NCI-H446 (cell line): ENCODE measurements at regions not wholly inside any gene's neighbourhood (a gene's known extent, or its start where the extent isn't known, plus 50 kb on each side); places are given as distances from the start of the nearest gene placed in this dataset.
"Not testable (repeated sequence)": the region's sequence is repeated elsewhere in the genome, so short reads cannot be mapped to it uniquely, and the experiment has no call there.

ENCODE experiments used
- DNase-seq, 2 experiments: peaks; one replicate each; lab custom pipeline; 2025; lab: John Stamatoyannopoulos, UW

DNA sequence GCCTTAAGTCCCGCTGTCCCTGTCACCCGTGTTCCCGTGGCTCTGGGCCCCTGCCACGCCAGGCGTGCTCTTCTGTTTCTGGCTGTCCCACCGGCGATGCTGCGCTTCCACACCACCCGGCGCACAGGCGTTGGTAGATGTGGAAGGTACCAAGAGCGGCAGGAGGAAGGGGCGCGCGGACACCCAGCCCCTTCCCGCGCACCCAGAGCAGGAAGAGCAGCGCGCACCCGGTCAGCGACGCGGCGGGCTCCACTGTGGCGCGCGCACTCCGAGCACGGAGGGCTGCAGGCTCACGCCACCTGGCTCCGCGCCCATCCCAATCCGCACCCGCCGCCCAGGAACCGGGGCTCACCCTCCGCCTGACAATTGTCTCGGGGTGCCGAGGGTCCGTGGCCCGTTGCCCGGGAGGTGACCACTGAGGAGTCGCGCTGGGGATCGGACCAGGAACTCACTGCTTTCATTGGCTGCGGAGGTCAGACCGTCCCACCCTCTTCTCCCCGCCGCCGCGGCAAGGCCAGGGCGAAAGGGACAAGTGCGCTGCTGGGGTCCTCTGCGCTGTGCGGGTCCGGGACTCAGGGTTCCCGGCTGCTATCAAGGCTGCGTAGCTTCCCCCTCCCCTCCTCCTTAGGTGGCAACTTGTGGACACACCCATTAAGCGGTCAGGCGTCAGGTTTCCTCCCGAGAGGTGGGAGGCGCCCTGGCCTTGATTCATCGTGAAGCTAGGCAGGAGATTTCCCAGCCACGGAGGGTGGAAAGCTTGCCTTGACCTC, 121.6 kb upstream of the ZNF92 start:
- DNase-seq = peak in 1 of 2 experiments; percentile 25

DNA sequence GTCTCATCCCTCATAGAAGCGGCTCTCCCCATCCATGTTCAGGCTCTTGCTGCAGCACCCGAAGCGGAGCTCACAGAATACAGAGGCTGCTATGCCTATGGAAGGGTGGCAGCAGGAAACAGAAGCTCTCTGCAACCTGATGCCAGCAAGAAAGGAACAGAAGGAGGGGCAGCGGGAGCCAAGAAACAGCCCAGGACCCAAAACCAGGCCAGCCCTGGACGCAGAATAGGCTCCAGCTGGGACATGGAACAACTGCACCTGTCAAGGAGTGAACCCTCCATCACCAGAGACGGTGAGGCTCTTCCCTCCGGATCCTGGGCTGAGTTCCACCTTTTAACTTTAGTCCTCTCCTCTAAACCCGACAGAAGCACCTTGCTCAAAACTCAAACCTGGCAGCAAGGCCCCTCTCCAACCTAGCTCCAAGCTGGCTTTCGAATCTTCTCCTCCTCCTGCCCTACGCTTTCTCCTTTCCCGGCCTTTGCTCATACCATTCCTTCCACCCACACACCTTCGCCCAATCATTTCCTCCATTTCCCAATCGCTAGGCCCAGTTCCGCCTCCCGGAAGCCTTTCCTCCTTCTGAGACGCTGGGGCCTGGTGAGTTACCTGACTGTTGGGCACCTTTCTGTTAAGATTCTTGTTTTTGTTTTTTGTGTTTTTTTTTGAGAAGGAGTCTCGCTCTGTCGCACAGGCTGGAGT, 122.8 kb upstream of the ZNF92 start:
- DNase-seq = peak in 1 of 2 experiments; percentile 1

DNA sequence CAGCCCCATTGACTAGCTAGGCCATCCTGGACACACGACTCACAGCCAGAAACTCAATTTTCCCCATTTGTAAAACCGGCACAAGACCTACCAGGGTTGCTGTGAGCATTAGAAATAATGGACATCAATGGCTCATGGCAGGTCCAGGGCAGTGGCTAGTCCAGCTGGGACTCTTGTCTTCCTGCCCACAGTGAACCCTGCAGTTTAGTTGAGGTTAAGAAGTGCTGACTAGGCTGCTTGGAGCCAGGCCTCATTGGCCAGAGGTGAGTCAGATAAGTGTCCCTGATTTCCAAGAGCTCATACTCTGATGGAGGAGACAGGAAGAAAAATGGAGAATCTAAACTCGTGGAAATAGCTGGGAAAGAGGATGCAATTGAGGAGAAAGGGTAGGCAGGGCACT, 123.4 kb upstream of the ZNF92 start:
- DNase-seq = no peak

DNA sequence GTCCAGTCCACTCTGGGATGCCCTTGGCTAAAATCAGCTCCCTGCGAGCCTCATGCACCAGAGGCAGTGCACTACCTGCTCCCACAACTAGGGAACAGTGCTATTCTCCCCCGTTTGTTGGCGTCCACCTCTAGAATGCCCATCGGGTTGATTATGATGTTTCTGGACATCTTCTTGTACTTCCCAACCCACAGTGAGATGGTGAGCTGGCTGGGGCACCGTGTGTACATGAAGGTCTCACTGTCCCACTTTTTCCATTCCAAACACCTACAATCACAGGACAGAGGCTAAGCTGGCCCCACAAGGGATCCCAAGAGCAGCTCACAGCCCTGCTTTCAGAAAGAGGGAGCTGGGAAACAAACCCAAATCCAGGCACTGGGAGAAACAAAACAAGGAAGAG, 126.2 kb upstream of the ZNF92 start:
- DNase-seq = no peak

DNA sequence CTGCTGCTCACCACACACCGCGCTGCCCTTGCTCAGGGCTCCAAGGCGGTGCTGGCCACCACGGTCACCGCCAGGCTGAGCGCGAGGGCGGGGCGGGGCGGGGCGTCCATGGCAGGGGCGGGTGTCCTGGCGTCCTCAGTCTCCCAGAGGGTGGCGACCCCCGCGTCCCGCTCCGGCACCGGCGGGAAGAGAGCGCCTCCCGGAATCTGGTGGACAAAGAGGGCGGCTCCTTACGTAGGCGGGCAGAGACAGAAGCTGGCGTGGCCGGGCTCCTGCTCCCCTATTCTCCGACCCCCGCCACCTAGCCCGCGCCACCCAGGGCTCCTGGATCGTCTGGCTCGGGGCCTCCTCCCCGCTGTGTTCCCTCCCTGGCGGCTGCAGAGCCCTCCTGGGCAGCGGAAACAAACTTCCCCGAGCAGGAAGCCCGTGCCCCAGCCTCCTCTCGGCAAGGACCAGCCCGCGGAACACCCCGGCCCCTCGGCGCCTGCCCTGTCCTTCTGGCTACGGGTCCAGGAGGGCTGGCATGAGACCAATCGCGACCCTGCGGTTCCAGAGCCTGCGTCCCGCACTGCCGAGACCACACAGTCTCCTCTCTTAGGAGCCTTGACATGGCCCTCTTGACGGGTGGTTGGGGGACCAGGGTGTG, 133.8 kb upstream of the ZNF92 start:
- DNase-seq = no peak

DNA sequence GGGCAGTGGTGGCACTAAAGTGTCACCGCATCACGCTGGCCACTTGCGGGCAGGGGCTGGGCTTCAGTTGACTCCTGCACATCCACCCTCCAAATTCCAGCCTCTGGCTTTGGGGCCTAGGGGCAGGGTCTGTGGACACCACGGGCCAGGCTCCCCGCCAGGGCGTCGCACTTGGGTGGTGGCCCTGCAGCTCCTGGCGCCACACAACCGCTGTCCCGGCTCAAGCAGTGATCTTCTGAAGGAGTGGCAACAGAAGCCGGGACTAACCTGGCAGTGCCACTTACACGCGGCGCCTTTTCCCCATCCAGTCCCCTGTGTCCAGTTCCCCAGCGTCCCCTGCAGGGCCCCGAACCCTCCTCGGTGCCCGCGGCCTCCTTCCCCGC, 134.3 kb upstream of the ZNF92 start:
- DNase-seq = no peak

DNA sequence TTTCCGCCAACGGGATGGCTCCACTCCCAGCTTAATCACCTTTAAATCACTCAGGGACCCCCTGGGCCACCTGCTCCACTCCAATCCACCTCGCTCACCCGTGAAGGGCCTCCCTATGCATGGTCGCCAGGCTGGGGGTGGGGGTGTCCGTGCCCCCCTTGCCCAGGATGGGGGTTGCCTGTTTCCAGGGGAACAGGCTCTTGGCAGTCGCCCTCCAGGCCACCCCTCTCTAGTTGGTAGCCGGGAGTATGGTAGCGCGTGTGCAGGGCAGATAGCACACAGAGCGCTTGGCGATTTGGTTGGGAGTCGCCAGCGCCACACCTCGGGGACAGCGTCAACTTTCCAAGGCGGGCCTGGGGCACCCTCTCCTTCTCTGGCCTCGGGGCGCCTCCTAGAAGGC, 134.9 kb upstream of the ZNF92 start:
- DNase-seq = no peak

DNA sequence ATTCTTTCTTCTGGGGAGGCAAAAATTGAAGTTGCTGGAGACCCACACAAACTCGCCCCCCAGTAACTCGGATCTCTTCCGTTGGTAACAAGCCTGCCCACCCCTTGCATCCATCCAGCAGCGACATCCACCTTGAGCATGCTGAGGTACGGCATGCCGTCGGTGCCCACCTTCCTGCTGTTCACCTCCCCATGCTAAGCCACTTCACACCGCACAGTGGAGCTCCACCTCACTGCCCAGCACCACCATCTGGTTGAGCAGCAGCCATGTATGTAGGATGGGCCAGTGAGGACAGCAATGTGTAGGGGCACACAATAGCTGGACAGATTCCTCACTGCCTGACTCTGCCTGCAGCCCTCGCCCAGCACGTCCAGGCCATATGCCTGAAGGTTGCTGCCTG, 138.1 kb upstream of the ZNF92 start:
- no peak for DNase-seq

DNA sequence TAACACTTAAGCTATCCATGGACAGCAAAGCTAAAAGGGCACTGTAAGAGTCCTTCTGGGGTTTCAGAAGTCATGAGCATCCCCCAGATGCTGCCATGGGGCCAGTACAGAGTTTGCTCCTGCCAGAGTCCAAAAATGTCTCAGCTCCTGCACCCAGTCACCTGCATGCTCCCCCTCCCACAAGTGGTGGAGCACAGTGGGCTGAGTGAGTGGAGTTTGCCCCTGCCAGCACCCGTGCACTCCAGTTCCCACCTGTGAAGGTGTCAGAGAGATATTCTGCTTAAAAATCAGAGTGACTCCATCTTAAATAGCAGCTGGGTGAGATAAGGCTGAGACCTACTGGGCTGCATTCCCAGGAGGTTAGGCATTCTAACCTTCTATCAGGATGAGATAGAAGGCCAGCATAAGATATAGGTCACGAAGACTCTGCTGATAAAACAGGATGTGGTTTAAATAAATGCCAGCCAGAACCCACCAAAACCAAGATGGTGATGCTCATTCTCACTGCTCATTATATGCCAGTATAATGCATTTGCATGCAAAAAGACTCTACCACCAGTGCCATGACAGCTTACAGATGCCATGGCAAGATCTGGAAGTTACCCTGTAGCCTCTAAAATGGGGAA, 140.1 kb upstream of the ZNF92 start:
- DNase-seq = no peak

DNA sequence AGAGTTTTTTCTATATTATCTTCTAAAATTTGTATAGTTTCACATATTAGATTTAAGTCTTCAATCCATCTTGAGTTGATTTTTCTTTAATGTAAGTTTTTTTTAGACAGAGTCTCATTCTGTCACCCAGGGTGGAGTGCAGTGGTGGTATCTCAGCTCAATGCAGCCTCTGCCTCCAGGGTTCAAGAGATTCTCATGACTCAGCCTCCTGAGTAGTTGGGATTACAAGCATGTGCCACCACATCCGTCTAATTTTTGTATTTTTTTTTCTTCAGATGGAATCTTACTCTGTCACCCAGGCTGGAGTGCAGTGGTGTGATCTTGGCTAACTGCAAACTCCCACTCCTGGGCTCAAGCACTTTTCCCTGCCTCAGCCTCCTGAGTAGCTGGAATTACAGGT, 143.4 kb upstream of the ZNF92 start:
- DNase-seq = no peak

DNA sequence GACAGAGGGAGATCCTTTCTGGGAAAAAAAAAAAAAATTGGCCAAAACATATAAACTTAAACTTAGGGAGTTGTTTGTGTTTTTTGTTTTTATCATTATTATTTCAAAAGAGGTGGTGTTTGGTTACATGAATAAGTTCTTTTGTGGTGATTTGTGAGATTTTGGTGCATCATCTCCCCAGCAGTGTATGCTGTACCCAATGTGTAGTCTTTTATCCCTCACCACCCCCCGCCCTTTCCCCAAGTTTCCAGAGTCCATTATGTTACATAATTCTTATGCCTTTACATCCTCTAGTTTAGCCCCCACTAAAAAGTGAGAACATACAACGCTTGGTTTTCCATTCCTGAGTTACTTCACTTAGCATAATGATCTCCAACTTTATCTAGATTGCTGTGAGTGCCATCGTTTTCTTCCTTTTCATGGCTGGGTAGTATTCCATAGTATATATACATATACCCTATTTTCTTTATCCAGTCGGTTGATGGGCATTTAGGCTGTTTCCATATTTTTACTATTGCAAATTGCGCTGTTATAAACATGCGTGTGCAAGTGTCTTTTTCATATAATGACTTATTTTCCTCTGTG, 148.1 kb upstream of the ZNF92 start:
- DNase-seq = no peak

DNA sequence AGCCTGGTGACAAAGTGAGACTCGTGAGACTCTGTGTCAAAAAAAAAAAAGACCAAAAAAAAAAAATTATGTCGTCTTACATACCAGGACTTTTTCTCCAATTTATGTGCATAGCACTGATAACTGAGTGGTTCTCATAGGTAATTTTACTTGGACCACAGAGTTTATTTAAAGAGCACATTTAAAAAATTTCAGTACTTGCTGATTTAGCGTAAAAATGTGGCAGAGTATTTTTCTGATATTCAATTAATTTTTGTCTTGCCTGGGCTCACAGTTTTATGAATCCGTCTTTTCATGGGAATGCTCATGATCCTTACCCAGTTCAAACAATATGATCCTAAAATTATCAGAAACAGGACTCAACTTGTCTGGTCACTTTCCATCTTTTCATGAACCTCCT, 151.0 kb upstream of the ZNF92 start:
- DNase-seq = no peak

DNA sequence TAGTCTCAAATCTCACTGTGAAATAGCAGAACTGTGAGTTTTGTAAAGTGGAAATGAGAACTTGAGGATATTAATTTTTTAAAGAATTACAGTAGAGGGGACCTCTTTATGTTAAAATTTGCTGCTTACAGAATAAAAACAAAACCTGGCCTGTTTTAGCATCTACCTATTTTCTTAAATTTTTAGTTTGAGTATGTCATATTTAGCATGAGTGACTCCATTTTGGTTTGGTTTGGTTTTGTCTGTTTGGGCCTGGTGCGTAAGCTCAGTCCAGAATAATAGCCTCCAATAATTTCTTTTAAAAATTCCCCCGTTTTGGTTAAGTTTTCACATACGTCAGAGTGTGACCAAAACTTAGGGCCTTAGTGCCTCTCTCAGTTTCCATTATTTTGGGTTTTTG, 152.0 kb upstream of the ZNF92 start:
- DNase-seq = no peak

DNA sequence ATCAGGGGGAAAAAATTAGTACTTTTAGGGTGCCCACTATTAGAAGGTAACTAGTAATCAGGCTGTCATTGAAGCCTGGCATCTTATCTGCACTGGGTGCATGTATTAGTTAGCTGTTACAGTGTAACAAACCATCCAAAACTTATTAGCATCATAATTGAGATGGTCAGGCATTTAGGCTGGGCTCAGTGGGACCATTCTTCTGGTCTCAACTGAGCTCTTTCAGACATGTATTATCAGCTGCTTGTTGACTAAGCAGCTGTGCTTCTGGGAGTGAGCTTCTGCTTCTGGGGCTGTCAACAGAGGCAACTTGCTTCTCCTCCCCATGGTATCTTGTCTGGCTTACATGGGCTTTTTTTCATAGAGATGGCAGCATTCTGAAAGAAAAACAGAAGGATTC, 154.0 kb upstream of the ZNF92 start:
- no peak for DNase-seq

DNA sequence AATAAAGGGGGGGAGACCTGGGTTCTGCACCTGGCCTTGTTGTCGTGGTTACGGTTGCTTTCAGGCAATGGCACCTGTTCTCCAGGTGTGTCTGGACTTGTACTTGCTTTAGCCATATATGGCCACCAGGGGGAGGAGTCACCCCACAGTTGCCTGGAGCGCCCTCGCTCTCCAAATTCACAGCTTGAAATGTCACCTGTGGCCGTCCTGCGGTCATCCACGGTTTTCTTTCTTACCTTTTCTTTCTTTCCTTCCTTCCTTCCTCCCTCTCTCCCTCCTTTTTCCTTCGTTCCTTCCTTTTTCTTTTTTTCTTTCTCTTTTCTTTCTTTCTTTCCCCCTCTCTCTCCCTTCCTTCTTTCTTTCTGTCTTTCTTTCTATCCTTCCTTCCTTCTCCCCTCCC, 157.2 kb upstream of the ZNF92 start:
- DNase-seq = no peak

DNA sequence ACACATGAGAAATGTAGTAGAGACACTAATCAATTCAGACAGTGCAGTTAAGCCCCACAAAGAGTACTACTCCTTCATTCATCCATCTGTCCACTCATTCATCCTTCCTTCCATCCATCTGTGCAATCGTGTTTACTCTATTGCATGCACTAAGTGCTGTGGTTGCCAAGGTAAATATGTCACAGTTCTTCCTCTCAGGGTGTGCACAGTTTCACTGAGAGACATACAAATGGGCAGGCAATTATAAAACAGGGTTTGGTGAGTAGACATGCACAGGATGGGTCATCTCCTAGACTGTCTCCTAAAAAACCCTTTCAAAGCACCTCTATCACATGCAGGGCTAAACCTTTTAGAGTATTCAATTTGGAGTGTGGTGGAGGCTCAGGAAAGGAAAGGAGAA, 160.4 kb upstream of the ZNF92 start:
- not testable (repeated sequence) for DNase-seq

DNA sequence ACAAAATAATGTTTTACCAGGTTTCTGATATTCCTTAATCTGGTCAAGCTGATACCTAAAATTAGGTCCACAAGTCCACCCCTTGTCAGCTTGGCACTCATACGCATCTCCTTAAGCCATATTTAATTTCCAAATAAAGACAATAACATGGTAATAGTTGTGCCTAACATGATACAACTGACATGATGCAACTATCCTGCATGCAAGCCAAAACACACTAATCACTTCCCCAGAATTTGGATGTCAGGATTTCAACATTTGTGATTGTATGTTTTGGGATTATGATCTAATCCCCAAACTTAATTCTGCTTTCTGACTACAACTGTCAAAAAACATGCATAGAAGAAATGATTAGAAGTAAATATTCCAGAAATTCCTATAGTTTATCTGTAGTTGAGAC, 174.4 kb upstream of the ZNF92 start:
- DNase-seq = not testable (repeated sequence)

DNA sequence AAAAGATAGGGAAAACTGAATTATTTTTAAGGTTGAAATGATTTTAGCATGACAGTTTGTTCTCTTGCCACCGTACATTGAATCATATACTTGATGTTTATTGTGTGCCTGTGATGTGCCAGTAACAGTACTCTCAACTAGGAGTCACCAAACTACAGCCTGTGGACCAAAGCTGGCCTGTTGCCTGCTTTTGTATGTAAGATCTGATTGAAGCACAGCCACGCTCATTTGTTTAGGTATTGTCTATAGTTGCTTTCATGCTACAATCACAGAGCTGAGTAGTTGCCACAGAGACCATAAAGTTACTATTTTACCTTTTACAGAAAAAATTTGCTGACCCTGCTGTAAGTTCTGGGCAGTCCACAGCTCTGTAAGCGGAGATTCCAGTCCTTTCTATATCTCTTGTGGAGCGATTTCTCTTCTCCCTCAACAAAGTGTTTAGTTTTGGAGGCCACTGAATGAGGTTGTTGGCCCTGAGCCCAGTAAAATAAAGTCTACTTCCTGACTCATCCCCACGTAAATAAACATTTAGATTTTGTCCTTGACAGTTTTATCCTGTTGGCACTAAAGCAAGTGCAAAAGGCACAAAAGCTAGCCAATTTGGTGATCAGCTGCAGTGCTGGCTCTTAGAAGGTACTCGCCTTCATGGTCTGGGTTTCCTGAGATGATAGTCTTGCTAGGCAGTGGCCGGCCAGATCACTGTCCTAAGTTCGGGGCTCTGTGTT, 180.2 kb upstream of the ZNF92 start:
- not testable (repeated sequence) for DNase-seq

DNA sequence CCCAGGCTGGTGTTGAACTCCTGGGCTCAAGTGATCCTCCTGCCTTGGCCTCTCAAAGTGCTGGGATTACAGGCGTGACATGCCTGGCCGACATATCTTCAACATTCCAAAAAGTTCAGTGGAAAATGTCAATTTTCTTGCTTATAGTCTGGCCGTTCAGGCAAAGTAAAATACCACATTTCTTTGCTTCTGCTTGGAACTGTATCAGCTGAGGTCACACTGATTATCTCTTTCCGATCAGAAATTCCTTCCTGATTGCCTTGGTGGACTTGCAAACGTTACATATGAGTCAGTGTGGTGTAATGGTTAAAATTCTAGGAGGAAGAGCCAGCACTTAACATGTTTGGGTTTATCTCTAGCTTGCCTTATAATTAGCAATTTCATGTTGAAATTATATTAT, 170.6 kb upstream of the ERV3-1 start:
- not testable (repeated sequence) for DNase-seq

DNA sequence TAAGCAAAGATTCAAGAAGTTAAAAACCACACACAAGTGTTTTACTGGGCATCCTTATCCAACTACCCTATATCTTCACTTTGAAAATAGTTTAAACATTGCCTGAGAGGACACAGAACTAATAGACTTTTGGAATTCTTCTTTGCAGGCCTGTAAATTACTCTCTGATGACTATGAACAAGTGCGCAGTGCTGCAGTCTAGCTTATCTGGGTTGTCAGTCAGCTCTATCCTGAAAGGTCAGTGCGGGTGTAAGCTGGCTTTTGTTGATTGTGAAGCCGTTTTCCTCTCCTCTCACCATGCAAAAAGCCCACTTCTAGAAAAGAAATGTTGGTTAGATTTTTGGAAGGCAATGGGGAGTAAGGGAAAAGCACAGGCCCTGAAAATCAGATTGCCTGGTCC, 143.6 kb upstream of the ERV3-1 start:
- not testable (repeated sequence) for DNase-seq

DNA sequence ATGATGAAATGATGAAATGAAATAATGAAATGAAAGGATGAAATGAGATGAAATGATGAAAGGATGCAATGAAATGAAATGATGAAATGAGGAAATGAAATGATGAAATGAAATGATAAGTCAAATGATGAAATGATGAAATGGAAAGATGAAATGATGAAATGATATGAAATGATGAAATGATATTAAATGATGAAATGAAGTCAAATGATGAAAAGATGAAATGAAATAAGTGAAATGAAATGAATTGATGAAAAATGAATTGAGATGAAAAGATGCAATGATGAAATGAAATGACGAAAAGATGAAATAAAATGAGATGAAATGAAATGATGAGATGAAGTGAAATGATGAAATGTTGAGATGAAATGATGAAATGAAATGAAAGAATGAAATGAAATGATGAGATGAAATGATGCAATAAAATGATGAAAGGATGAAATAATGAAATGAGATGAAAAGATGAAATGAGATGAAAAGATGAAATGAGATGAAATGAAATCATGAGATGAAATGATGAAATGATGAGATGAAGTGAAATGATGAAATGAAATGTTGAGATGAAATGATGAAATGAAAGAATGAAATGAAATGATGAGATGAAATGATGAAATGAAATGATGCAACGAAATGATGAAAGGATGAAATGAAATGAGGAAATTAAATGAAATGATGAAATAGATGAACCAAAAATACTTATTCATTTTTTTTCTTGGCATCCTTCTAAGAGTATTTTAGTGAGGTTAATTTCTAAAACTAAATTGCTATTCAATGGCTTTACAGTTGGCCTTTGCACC, 139.8 kb upstream of the ERV3-1 start:
- DNase-seq = not testable (repeated sequence)
